ENCODE measurements at regions not wholly inside any gene's neighbourhood (a gene's known extent, or its start where the extent isn't known, plus 50 kb on each side); places are given as distances from the start of the nearest gene placed in this dataset.
"Not testable (repeated sequence)": the region's sequence is repeated elsewhere in the genome, so short reads cannot be mapped to it uniquely, and the experiment has no call there.

DNA sequence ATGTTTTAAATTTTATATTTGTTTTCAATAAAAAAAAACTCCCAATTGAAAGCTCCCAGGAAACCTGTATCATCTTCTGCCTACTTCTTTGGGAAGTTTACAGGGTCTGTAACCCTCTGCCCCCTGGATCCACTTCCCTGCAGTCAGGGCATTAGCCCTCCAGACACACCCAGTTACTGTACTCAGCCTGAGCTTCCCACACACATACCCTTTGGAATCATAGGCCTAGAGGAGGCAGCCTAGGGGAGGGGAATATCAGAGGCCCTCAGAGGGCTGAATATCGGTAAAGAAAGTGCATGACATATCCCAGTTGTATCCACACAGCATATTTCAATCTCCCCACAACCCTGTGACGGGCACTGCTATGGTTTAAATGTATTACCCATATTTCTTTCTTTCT, 56.2 kb upstream of the TFPI start:
- intact Hi-C loops (cut with DNase I); ATAC-seq; DNase-seq (ENCODE audit: missing footprints): not testable (repeated sequence)

DNA sequence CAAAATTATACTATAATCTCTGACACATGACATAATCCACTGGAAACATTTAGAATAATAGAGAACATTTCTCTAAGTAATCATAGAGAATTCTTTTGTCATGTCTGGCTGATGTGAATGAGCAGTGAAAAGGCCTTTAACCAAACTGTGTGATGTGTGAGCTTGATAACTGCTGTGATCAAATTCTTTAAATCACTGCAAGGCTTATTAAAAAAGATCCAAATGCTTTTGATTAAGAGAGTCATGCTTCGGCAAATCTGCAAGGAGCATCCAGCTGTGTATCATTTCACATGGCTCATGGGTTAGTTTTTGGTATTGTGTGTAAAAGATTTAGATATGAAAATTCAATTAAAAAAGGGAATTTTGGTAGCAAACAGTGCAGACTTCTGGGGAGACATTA, 58.6 kb upstream of the TFPI start:
- DNase-seq (ENCODE audit: missing footprints): no peak
- ATAC-seq: no peak
- intact Hi-C loops (cut with DNase I): no loop called here

DNA sequence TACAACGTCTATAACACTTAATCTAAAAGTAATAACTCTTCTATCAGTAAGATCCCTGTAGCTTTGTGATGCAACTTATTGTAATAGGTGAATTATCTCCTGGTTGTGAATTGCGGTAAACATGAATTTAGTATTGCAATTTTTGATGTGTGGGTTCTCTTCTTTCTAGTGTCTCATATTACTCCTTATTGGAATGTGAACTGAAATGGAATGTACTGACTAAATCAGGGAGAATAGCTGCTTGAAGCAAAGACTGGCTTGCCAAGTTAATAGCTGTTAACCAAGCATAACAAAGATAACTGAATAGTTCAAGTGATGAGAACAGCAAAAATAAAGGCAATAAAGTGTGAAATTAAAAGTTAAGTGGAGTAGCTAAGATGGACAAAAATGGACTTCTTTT, 60.5 kb upstream of the TFPI start:
- intact Hi-C loops (cut with DNase I): no loop called here
- DNase-seq (ENCODE audit: missing footprints): no peak

DNA sequence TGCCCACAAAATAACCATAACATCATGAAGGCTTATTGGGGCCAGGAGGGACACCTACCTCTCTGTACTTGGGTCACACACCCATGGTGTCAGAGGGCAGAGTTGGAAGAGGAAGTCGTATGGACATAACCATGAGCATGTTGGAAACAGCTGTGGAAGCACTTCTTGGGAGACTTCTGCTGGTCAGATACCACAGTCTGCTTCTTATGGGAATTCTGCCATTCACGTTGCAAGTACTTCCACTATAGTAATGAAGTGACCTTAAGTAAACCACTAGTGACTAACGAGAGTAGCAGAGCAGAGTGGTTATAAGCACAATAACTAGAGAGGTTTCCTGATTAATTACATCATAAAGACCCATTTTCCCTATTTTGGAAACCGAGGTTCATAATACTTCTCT, 61.1 kb upstream of the TFPI start:
- no peak for ATAC-seq
- intact Hi-C loops (cut with DNase I): no loop called here

More for the DNA sequence above, 60.5 kb upstream of the TFPI start:
- ATAC-seq: no peak

DNA sequence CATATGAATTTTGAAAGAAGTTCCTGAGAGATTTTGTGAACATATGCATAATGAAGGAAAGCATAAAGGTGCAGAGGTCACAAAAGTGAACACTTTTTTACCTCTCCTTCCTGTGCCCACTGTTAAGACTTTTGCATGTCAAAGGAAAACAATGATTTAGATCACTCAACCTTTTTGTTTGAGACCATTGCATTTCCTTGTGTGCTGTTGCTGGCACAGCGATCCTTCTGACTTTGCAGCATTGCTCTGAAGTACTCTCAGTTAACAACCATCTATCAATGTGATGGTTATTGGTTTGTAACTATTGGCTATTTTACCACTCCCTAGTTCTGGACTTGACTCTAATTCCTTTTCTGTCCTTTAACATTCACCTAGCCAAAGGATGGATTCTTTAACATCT, 61.7 kb upstream of the TFPI start:
- intact Hi-C loops (cut with DNase I): no loop called here
- DNase-seq (ENCODE audit: missing footprints) (no peak), ATAC-seq (no peak)

More for the DNA sequence above, 61.1 kb upstream of the TFPI start:
- DNase-seq (ENCODE audit: missing footprints): no peak

DNA sequence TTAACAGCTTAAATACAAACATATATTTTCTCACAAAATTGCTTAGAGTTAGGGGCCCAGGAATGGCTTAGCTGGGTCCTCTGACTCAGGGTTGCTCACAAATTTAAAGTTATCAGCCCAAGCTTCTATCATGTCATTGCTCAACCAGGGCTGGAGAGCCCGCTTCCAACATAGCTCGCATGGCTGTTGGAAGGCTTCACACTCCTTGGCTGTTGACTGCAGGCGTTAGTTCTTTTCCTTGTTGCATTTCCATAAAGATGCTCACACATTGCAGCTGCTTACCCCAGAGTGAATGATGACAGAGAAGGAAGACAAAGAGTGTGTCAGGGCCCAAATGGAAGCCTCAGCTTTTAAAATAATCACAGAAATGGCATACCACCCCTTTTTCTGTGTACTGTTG, 62.9 kb upstream of the TFPI start:
- intact Hi-C loops (cut with DNase I): no loop called here
- DNase-seq (ENCODE audit: missing footprints) (no peak), ATAC-seq (no peak)

DNA sequence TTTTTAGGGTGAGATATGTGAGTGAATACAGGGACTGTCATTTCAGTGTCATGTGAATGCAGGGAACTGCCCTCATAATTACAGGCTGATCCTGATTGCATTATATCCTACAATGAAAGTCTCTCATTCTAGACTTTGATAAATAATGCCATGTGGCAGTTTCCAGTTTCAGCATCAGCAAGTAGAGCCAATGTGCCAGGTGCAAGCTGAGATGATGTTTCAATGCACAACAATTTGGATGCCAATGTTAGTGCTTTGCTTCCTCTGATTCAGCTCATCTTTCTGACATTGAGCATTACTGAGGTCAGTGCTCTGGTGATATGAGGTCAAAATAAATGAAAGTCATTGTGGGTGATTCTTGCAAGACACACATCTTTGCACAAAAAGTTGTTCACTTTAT, 63.7 kb upstream of the TFPI start:
- ATAC-seq (no peak), DNase-seq (ENCODE audit: missing footprints) (no peak)
- intact Hi-C loops (cut with DNase I): no loop called here

DNA sequence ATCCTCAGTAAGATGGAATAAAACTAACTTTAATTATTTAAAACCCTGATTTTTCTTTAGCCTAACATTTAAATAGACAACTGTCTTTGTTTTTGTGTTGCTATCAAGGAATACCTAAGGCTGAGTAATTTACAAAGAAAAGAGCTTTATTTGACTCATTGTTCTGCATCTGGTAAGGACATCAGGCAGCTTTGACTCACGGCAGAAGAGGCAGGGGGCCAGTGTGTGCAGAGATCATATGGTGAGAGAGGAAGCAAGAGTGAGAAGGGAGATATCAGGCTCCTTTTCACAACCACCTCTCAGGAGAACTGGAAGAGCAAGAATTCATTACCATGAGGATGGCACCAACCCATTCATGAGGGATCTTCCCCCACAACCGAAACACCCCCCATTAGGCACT, 64.6 kb upstream of the TFPI start:
- no peak for ATAC-seq
- intact Hi-C loops (cut with DNase I): no loop called here
- no peak for DNase-seq (ENCODE audit: missing footprints)

DNA sequence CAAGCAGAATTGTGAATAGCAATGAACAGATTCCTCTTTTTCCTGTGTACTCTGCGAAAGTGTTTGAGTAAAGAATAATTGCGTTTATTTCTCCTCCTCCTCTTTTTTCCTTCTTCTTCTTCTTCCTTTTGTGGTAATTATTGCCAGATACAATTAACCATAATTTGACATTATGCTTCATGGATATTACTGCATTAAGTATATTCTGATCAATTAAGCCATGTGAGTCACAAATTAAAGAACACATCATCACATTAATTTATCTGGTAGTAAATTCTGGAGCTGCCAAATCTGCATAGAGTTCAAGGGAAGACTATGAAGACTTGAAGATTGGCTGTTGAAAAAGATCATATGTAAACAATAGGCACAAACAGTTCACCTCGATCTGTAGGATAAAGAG, 72.9 kb upstream of the TFPI start:
- ATAC-seq: no peak

DNA sequence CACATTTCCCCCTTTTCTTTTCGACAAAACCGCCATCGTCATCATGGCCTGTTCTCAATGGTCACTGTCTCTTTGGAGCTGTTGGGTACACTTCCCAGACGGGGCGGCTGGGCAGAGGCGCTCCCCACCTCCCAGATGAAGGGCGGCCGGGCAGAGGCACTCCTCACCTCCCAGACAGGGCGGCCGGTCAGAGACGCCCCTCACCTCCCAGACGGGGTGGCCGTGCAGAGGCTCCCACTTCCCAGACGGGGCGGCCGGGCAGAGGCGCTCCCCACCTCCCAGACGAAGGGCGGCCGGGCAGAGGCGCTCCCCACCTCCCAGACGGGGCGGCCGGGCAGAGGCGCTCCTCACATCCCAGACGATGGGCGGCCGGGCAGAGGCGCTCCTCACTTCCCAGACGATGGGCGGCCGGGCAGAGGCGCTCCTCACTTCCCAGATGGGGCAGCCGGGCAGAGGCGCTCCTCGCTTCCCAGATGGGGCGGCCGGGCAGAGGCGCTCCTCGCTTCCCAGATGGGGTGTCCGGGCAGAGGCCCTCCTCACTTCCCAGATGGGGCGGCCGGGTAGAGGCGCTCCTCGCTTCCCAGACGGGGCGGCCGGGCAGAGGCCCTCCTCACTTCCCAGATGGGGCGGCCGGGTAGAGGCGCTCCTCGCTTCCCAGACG, 82.6 kb upstream of the TFPI start:
- DNase-seq (ENCODE audit: missing footprints); intact Hi-C loops (cut with DNase I): not testable (repeated sequence)

More for the DNA sequence above, 72.9 kb upstream of the TFPI start:
- DNase-seq (ENCODE audit: missing footprints): no peak
- intact Hi-C loops (cut with DNase I): no loop called here

DNA sequence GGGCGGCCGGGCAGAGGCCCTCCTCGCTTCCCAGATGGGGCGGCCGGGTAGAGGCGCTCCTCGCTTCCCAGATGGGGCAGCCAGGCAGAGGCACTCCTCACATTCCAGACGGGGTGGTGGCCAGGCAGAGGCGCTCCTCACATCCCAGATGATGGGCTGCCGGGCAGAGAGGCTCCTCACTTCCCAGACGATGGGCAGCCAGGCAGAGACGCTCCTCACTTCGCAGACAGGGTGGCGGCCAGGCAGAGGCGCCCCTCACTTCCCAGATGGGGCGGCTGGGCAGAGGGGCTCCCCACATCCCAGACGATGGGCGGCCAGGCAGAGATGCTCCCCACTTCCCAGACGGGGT, 83.1 kb upstream of the TFPI start:
- ATAC-seq; DNase-seq (ENCODE audit: missing footprints); intact Hi-C loops (cut with DNase I): not testable (repeated sequence)

More for the DNA sequence above, 82.6 kb upstream of the TFPI start:
- not testable (repeated sequence) for ATAC-seq

DNA sequence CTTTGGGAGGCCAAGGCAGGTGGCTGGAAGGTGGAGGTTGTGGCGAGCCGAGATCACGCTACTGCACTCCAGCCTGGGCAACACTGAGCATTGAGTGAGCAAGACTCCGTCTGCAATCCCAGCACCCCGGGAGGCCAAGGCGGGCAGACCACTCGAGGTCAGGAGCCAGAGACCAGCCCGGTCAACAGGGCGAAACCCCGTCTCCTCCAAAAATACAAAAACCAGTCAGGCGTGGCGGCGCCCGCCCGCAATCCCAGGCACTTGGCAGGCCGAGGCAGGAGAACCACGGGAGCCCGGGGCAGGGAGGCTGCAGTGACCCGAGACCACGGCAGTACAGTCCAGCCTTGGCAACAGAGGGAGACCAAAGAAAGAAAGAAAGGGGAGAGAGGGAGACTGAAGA, 83.5 kb upstream of the TFPI start:
- DNase-seq (ENCODE audit: missing footprints): peak; percentile 61
- intact Hi-C loops (cut with DNase I); ATAC-seq: not testable (repeated sequence)

DNA sequence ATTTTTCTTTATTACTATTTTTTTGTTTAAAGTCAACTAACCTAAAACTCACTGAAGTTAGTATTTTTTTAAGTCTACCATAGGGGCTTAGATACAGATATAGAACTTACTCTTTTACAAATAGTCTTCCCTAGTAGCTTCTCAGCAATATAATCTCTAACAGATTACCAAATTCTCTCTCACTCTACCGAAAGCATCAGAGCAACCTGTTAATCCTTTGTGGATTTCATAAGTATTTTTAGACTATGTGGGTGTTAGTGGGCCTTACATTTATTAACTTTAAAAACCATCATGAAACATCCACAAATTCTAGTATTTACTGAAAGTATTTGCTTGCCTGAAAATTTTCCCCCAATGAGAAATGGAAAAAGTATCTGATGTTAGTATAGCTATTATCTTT, 84.6 kb upstream of the TFPI start:
- DNase-seq (ENCODE audit: missing footprints): no peak

DNA sequence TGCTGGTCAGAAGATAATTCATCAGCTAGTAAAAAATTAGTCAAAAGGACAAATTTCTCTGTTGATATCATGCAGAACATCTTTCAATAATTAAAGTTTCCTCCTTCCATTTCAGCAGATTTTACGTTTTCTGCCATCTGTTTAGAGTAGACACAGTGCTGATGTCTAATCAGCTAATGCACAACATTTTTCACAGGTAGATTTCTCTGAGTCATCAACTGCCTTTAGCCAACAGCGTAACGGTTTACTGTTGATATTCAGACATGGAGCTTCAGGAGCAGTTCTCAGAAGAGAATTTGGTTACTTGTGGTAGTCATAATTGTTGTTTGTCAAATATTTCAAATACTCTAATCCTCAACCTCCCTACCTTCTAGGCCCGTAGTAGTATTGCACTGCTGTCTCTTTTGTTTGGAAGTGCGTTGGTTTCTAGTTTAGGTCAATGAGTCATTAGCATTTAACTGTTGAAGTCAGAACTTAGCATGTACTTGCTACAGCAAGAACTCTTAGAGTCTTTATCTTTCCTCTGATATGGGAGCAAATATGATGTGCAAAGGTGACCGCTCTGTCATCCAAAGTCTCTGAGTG, 86.8 kb upstream of the TFPI start:
- ATAC-seq (no peak), DNase-seq (ENCODE audit: missing footprints) (no peak)
- intact Hi-C loops (cut with DNase I): no loop called here

More for the DNA sequence above, 84.6 kb upstream of the TFPI start:
- intact Hi-C loops (cut with DNase I): no loop called here
- no peak for ATAC-seq

DNA sequence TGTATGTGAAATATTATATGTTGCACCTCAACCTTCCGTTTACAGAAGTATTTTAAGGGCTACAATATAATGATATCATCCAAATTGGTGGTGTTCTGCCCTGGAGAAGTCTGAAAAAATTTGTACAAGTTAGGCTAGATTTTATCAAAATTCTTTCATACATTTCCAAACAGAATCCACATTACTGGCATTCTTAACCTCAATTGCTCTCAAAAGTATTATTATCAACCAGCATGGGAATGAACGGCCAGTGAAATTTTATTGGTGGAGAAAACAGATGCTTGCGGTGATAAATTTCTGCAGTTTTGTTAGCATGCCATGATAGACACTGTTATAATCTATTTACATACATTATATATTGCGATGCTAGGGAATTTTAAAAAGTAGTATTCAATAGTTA, 88.3 kb upstream of the TFPI start:
- intact Hi-C loops (cut with DNase I): no loop called here
- no peak for DNase-seq (ENCODE audit: missing footprints)
- ATAC-seq: no peak

DNA sequence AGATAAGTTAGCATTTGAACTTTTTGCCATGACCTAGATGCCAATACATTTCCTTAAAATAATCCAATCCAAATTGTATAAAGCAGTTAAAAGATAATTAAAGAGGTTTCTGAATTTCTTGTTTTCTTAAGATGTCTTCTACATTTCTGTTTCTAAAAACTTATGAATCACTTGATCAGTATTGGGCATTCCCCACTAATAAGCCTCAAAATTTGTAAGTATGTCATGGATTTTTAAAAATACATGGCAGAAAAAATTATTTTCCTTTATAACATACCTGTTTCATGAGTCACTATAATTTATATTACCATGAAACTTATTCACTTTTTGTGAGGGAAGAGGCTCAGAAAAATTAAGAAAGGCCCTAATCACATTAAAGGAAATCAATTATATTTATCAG, 90.3 kb upstream of the TFPI start:
- intact Hi-C loops (cut with DNase I): no loop called here
- DNase-seq (ENCODE audit: missing footprints): no peak
- no peak for ATAC-seq

DNA sequence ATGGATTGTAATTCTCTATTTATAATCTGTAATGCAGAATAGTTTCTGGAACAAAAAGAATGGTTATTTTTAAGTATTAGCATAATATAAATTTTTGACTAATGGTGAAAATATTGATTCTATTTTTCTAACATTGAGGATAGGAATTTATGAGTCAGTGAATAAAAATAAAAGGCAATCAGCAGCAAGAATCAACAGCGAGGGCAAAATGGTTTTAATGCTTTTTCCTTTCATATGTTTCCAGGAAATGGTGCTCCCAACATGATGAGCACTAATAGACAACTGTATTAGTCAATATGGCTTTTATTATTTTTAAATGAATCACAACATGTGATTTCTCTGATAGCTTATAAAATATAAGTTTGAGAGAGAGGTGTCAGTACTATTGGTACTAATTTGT, 90.7 kb upstream of the TFPI start:
- intact Hi-C loops (cut with DNase I): no loop called here
- DNase-seq (ENCODE audit: missing footprints): no peak
- ATAC-seq: no peak

DNA sequence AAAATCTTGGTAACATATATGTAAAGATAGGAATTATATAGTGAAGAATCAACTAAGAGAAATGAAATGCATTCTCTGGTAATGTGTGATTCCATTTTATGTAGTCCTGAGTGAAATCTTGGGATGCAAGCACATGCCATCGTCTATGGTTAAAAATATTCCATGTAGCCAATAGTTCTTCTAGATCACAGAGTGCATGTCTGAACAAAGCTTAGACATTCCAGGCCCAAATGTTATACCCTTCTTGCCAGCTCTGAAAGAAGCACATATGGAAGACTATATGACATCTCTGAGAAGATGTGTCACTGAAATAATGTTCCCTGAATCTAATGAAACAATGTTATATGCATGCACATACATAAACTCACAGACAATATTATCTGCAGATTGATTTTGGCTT, 92.3 kb upstream of the TFPI start:
- DNase-seq (ENCODE audit: missing footprints) (no peak), ATAC-seq (no peak)
- intact Hi-C loops (cut with DNase I): no loop called here

DNA sequence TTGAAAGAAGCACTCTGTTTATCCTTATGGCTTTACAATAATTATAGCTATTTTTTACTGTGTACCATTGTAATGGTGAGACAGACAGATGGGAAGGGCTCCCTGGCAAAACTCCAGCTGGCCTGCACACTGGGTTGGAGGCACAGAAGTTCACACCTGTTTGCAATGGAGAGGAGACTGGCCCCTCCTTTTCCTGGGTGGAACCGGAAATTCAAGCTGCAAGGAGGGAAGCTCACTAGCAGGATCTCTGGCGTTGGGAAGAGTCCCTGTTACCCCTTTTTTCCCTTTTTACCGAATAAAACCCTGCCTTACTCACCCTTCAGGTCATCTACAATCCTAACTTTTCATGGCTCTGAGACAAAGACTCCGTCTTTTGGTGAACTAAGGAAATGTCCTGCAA, 100.3 kb upstream of the TFPI start:
- ATAC-seq (no peak), DNase-seq (ENCODE audit: missing footprints) (no peak)
- intact Hi-C loops (cut with DNase I): no loop called here

DNA sequence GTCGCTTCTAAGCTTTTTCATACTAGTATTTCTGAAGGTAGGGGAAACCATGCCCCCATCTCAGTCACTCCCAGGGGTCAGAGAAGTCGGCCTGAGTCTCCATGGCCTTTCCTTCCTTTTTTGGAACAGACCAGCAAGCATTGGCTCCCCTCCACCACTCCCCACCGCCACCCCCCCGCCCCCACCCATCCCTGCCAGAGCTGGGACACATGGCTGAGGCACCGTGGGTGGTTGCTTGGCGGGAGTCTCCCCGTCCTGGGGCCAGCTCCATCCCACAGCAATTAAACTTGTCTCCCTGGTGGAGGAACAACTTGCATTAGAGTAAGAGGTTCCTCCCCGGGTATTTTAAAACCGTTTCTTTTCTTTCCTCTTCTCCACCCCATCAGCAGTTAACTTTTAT, 100.8 kb upstream of the TFPI start:
- ATAC-seq (peak; percentile 67), DNase-seq (ENCODE audit: missing footprints) (no peak)
- intact Hi-C loops (cut with DNase I): no loop called here

DNA sequence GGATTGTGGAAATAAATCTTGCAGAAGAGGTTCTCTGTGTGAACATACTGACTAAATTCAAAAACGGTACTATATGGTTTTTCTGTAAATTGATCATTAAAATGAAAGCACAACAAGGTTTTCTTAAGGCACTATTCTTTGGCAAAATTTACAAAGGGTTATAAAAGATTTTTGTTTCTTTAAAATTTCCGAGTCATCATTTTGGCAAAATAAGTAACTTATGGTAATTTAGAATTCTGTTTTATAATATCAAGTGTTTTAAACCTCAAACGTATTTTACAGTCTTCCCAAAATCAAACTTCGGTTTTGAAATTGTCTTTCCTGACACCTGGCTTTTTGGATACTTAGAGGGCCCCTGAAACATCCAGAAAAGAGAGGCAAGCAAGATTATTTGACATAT, 101.9 kb upstream of the TFPI start:
- DNase-seq (ENCODE audit: missing footprints) (no peak), ATAC-seq (no peak)
- intact Hi-C loops (cut with DNase I): no loop called here

Measured in Right ventricle myocardium inferior (tissue), 1 donor.